Endodermal cell (in vitro differentiated cells): ENCODE measurements at regions not wholly inside any gene's neighbourhood (a gene's known extent, or its start where the extent isn't known, plus 50 kb on each side); places are given as distances from the start of the nearest gene placed in this dataset.

Source experiments
- DNase-seq: peaks from one replicate; pipeline ENCODE4 v3.0.0-alpha.2; 2017
- H3K27ac ChIP-seq: 2 replicates; pipeline ENCODE4 v1.5.1; 2013; ENCODE audit warnings: mild to moderate bottlenecking, low read depth, low read length, moderate library complexity
- H3K27me3 ChIP-seq: 2 replicates; pipeline ENCODE4 v1.6.1; 2013; ENCODE audit warnings: mild to moderate bottlenecking, low read length, moderate library complexity; ENCODE audit not compliant: insufficient read depth, control insufficient read depth, poor library complexity, severe bottlenecking
- H3K36me3 ChIP-seq: 2 replicates; pipeline ENCODE4 v1.7.0; 2013; ENCODE audit warnings: mild to moderate bottlenecking, low read length, moderate library complexity; ENCODE audit not compliant: control insufficient read depth, insufficient read depth
- H3K4me1 ChIP-seq: one replicate; pipeline ENCODE4 v1.7.0; 2013; ENCODE audit warnings: low read length; ENCODE audit not compliant: control insufficient read depth, insufficient read depth
- H3K4me3 ChIP-seq: 2 replicates; pipeline ENCODE4 v1.5.1; 2013; ENCODE audit warnings: mild to moderate bottlenecking, low read length, moderate library complexity
- H3K9ac ChIP-seq: 2 replicates; pipeline ENCODE4 v1.6.1; 2013; ENCODE audit warnings: mild to moderate bottlenecking, low read length, moderate library complexity; ENCODE audit not compliant: poor library complexity, severe bottlenecking; ENCODE audit errors: extremely low read depth
- H3K9me3 ChIP-seq: 2 replicates; pipeline ENCODE4 v1.6.1; 2013; ENCODE audit warnings: mild to moderate bottlenecking, low read length, moderate library complexity; ENCODE audit not compliant: control insufficient read depth
- H3K27ac Mint-ChIP-seq: 2 replicates; pipeline ENCODE4 v1.8.0; 2020; ENCODE audit warnings: mixed read lengths
- H3K27me3 Mint-ChIP-seq: 2 replicates; pipeline ENCODE4 v1.8.0; 2021; ENCODE audit warnings: mild to moderate bottlenecking, mixed read lengths; ENCODE audit not compliant: insufficient read depth
- H3K36me3 Mint-ChIP-seq: 2 replicates; pipeline ENCODE4 v1.8.0; 2020; ENCODE audit warnings: low read depth, mixed read lengths
- H3K4me1 Mint-ChIP-seq: 2 replicates; pipeline ENCODE4 v1.8.0; 2020; ENCODE audit warnings: mixed read lengths
- H3K4me3 Mint-ChIP-seq: 2 replicates; pipeline ENCODE4 v1.8.0; 2020; ENCODE audit warnings: mild to moderate bottlenecking, moderate library complexity, mixed read lengths
- H3K9me3 Mint-ChIP-seq: 2 replicates; pipeline ENCODE4 v1.8.0; 2020; ENCODE audit warnings: mild to moderate bottlenecking, mixed read lengths
- CTCF ChIP-seq: fragments of 200-600 bp; sonication (generic); conservative IDR thresholded peaks from 2 replicates; pipeline ENCODE4 v1.5.0; 2021; ENCODE audit warnings: antibody characterized with exemption, mild to moderate bottlenecking
- WGBS, 2 experiments: methylation state at CpG; one replicate each; pipeline versions ENCODE4 v1.1.5 to v1.1.7; 2013; ENCODE audit warnings: missing lambda C conversion rate in 2 of 2, mixed read lengths in 1 of 2; ENCODE audit not compliant: insufficient coverage in 1 of 2, insufficient read length in 1 of 2; 5-methylcytosine and 5-hydroxymethylcytosine counted together

- Histone ChIP-seq H3K27ac (no peak overlapping the region), H3K4me3 (no peak overlapping the region), H3K4me1 (no peaks in the 10 kb centered on the region), H3K9ac (no peak overlapping the region), H3K27me3 (no peaks in the 10 kb centered on the region), H3K36me3 (no peaks in the 10 kb centered on the region), H3K9me3 (no peaks in the 10 kb centered on the region)
- no peak overlapping the region for H3K27ac Mint-ChIP-seq
- H3K4me3 Mint-ChIP-seq: no peak overlapping the region
- H3K36me3 Mint-ChIP-seq: no peaks in the 10 kb centered on the region
- H3K27me3 Mint-ChIP-seq: no peaks in the 10 kb centered on the region
- no peak for TF ChIP-seq CTCF
- H3K4me1 Mint-ChIP-seq: no peaks in the 10 kb centered on the region
- 95 to 100% methylated on average over 1 of the region's 1 CpG for WGBS, 2 experiments
- no peaks in the 10 kb centered on the region for H3K9me3 Mint-ChIP-seq
- DNase-seq: peak; percentile 55
Observed at GRCh38 chr6:137323860-137324259, 104.7 kb upstream of the IFNGR1 start.

- no peaks in the 10 kb centered on the region for H3K4me1 ChIP-seq
- TF ChIP-seq CTCF: no peak
- Mint-ChIP-seq H3K4me1 (peaks cover under 1% of the 10 kb centered on the region), H3K27me3 (no peaks in the 10 kb centered on the region), H3K36me3 (no peaks in the 10 kb centered on the region), H3K4me3 (no peak overlapping the region), H3K9me3 (no peaks in the 10 kb centered on the region), H3K27ac (no peak overlapping the region)
- H3K9me3 ChIP-seq: no peaks in the 10 kb centered on the region
- no peak overlapping the region for H3K27ac ChIP-seq
- H3K4me3 ChIP-seq: no peak overlapping the region
- H3K27me3 ChIP-seq: no peaks in the 10 kb centered on the region
- no peak for DNase-seq
- no peaks in the 10 kb centered on the region for H3K36me3 ChIP-seq
- 70 to 84% methylated on average over 9 of the region's 9 CpGs for WGBS, 2 experiments
- H3K9ac ChIP-seq: no peak overlapping the region
Observed at GRCh38 chr6:137320271-137320670, 101.1 kb upstream of the IFNGR1 start.

GRCh38 chr6:137316626-137317025 lies 97.4 kb upstream of the IFNGR1 start:
- H3K4me1 Mint-ChIP-seq: peaks cover 8% of the 10 kb centered on the region
- no peaks in the 10 kb centered on the region for H3K36me3 Mint-ChIP-seq
- H3K27me3 Mint-ChIP-seq: no peaks in the 10 kb centered on the region
- no peak overlapping the region for H3K4me3 Mint-ChIP-seq
- Histone ChIP-seq H3K4me1 (no peaks in the 10 kb centered on the region), H3K27me3 (no peaks in the 10 kb centered on the region), H3K9ac (no peak overlapping the region), H3K27ac (no peak overlapping the region), H3K4me3 (no peak overlapping the region), H3K9me3 (no peaks in the 10 kb centered on the region), H3K36me3 (no peaks in the 10 kb centered on the region)
- TF ChIP-seq CTCF: no peak
- no peak overlapping the region for H3K27ac Mint-ChIP-seq
- no peak for DNase-seq
- H3K9me3 Mint-ChIP-seq: no peaks in the 10 kb centered on the region
